Stimulated activated naive CD8-positive, alpha-beta T cell treated with anti-CD3 and anti-CD28 coated beads, Interleukin-15, Interleukin-2, amounts not matched to agents 100 ng/mL and 50 ng/mL, for 24 hours (primary cell): ENCODE measurements at regions not wholly inside any gene's neighbourhood (a gene's known extent, or its start where the extent isn't known, plus 50 kb on each side); places are given as distances from the start of the nearest gene placed in this dataset.
"Not testable (repeated sequence)": the region's sequence is repeated elsewhere in the genome, so short reads cannot be mapped to it uniquely, and the experiment has no call there.

ENCODE experiments used
- H3K27ac Mint-ChIP-seq: one replicate; pipeline ENCODE4 v1.8.0; 2021; ENCODE audit warnings: mild to moderate bottlenecking, mixed read lengths
- H3K27me3 Mint-ChIP-seq: one replicate; pipeline ENCODE4 v1.8.0; 2021; ENCODE audit warnings: mixed read lengths
- H3K36me3 Mint-ChIP-seq: one replicate; pipeline ENCODE4 v1.8.0; 2021; ENCODE audit warnings: low read depth, mixed read lengths
- H3K4me1 Mint-ChIP-seq: one replicate; pipeline ENCODE4 v1.8.0; 2021; ENCODE audit warnings: low read depth, mixed read lengths
- H3K4me3 Mint-ChIP-seq: one replicate; pipeline ENCODE4 v1.8.0; 2021; ENCODE audit warnings: mild to moderate bottlenecking, mixed read lengths
- H3K9me3 Mint-ChIP-seq: one replicate; pipeline ENCODE4 v1.8.0; 2021; ENCODE audit warnings: mixed read lengths

GRCh38 chr2:196298106-196298723, 126.8 kb upstream of the STK17B start:
- H3K27ac Mint-ChIP-seq, H3K4me3 Mint-ChIP-seq, H3K36me3 Mint-ChIP-seq, H3K4me1 Mint-ChIP-seq, H3K9me3 Mint-ChIP-seq, H3K27me3 Mint-ChIP-seq: not testable (repeated sequence)

DNA sequence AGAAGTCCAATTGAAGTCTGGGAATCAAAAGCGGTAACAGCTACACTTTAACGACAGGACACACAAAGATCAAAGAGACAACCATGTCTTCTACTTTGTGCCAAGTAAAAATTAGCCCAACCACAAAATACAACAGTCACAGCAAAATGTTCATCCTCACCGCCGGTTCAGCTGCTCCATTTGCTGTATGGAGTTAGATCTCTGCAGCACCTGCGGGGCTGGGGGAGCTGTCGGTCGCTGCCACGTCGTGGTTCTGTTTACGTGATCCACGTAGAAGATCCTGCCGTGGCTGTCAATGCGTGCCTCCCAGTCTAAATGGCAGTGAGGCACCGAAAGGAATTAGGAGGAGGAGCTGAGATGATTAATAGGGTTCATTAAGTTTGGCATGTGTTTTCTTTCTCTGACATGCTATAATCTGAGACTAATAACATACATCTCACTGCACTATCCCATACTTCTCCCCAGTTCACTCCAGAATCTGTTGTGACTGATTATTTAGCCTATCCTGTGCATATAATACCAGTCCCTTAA, 136.5 kb upstream of the STK17B start:
- no peak overlapping the region for H3K4me3 Mint-ChIP-seq
- no peaks in the 10 kb centered on the region for H3K36me3 Mint-ChIP-seq
- H3K9me3 Mint-ChIP-seq: no peaks in the 10 kb centered on the region
- H3K27me3 Mint-ChIP-seq: no peaks in the 10 kb centered on the region
- no peaks in the 10 kb centered on the region for H3K4me1 Mint-ChIP-seq
- no peak overlapping the region for H3K27ac Mint-ChIP-seq

- no peaks in the 10 kb centered on the region for H3K27me3 Mint-ChIP-seq
- H3K9me3 Mint-ChIP-seq: no peaks in the 10 kb centered on the region
These were observed 138.3 kb upstream of the STK17B start for GRCh38 chr2:196309691-196310090.

GRCh38 chr2:196314157-196314556, 142.8 kb upstream of the STK17B start:
- Mint-ChIP-seq H3K4me3 (no peak overlapping the region), H3K36me3 (no peaks in the 10 kb centered on the region), H3K4me1 (peaks cover 11% of the 10 kb centered on the region), H3K9me3 (no peaks in the 10 kb centered on the region), H3K27me3 (no peaks in the 10 kb centered on the region), H3K27ac (no peak overlapping the region)

More at GRCh38 chr2:196309691-196310090, 138.3 kb upstream of the STK17B start:
- peaks cover 10% of the 10 kb centered on the region for H3K4me1 Mint-ChIP-seq
- no peak overlapping the region for H3K4me3 Mint-ChIP-seq
- no peaks in the 10 kb centered on the region for H3K36me3 Mint-ChIP-seq
- no peak overlapping the region for H3K27ac Mint-ChIP-seq

DNA sequence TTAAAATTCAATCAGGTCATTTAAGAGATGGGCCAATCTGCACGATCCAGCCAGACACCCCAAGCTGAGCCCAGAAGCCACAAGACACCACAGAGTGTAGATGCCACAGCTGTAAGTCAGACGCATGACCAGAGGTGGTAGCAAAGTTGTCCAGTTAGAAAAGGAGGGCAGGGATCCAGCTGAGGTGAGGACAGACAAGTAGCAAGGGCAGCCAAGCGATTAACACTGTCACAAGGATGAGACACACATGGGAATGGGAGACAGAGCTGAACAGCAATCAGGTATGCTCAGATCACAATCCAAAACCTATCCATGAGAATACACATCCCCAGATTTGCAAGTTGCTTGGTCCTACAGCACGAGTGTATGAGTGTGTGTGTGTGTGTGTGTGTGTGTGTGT, 143.4 kb upstream of the STK17B start:
- no peaks in the 10 kb centered on the region for H3K27me3 Mint-ChIP-seq
- H3K27ac Mint-ChIP-seq: no peak overlapping the region
- no peak overlapping the region for H3K4me3 Mint-ChIP-seq
- peaks cover 11% of the 10 kb centered on the region for H3K4me1 Mint-ChIP-seq
- H3K9me3 Mint-ChIP-seq: no peaks in the 10 kb centered on the region
- H3K36me3 Mint-ChIP-seq: no peaks in the 10 kb centered on the region

DNA sequence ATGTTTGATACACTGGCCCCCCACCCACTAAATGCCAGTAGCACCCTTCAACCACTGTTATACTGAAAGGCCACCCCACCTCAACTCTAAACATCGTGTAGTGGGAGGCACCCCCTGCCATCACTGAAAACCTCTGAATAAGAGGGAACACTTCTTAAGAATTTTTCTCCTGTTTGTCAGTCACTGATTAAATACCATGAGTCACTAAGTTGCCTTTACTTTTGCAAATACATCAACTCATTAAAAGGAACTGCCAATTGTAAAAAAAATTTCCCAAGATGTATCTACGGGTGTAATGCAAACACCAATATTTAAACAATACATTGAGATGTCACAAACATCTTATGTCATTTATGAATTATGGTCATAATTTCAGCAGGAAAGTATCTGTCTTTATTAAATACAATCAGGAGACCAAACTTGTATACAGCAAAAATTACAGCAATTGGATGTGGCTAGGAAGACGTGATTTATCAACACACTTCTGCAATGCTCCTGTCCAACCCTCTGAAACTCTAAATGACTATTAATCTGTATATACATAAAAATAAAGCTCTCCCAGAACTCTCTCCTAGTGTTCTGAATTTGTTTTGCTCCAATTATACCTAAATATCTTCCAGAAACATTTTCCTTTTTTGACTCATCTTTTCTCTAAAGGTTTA, 144.1 kb upstream of the STK17B start:
- no peaks in the 10 kb centered on the region for H3K36me3 Mint-ChIP-seq
- no peaks in the 10 kb centered on the region for H3K27me3 Mint-ChIP-seq
- no peak overlapping the region for H3K4me3 Mint-ChIP-seq
- H3K27ac Mint-ChIP-seq: no peak overlapping the region
- no peaks in the 10 kb centered on the region for H3K9me3 Mint-ChIP-seq
- peaks cover 11% of the 10 kb centered on the region for H3K4me1 Mint-ChIP-seq

DNA sequence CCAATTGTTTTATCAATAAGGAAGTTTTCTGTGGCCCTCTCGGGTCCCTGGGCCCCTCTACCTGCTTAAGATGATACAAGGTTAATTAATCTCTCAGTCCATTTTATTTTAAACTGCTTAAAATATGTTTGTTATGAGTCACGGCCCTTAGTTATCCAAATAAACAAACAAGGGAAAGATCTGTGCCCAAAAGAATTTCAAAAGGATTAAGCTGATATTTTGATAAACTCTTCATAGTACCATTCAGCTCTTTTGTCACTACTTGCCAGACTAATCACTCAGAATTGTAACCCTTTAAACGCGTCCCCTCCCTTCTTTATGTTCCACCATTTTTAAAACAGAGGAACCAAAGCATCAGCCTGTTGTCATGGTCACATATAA, 144.7 kb upstream of the STK17B start:
- Mint-ChIP-seq H3K4me1 (peaks cover 11% of the 10 kb centered on the region), H3K36me3 (no peaks in the 10 kb centered on the region), H3K9me3 (no peaks in the 10 kb centered on the region), H3K27ac (no peak overlapping the region), H3K27me3 (no peaks in the 10 kb centered on the region), H3K4me3 (no peak overlapping the region)

GRCh38 chr2:196318517-196319377, 147.4 kb upstream of the STK17B start:
- no peaks in the 10 kb centered on the region for H3K9me3 Mint-ChIP-seq
- H3K4me1 Mint-ChIP-seq: peaks cover 10% of the 10 kb centered on the region
- no peaks in the 10 kb centered on the region for H3K36me3 Mint-ChIP-seq
- H3K27me3 Mint-ChIP-seq: no peaks in the 10 kb centered on the region
- no peak overlapping the region for H3K4me3 Mint-ChIP-seq
- no peak overlapping the region for H3K27ac Mint-ChIP-seq

DNA sequence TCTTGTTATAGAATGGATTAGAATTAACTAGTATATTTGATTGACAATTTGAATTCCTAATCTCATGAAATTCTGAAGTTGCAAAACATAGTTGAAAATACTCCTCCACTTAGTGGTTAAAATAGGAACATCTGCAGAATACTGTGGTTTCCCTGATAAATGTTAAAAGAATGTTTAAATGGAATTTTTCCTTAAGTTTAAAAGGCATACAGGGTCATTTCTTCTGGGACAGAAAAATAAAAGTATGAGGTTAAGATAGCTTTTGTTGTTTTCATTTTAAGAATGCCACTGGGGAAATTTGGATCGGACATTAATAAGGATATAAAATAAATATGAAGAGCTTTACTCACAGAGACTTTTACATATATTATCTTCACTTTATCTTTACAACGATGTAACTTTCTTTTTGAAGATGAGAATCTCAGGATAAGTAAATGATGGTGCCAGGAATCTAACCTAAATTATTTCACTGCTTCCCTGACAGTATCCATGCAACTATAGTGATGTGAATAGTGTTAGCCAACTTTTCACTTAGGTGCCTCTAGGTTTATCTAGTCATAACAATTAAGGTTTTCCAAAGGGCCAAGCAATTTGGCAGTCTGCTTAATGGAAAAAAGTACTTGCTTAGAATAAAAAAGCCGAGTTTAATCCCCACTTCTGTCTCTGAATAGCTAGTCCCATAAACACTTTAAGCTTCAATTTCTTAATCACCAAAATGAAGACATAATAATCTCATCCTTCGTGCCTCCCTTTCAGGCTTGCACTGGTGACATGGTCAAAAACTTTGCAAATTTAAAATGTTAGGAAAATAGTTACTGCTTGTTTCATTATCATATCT, 151.8 kb upstream of the STK17B start:
- H3K9me3 Mint-ChIP-seq: no peaks in the 10 kb centered on the region
- H3K4me3 Mint-ChIP-seq: no peak overlapping the region
- H3K27me3 Mint-ChIP-seq: peaks cover 5% of the 10 kb centered on the region
- no peak overlapping the region for H3K27ac Mint-ChIP-seq
- H3K4me1 Mint-ChIP-seq: no peaks in the 10 kb centered on the region
- no peaks in the 10 kb centered on the region for H3K36me3 Mint-ChIP-seq

- Mint-ChIP-seq H3K27ac (no peak overlapping the region), H3K36me3 (no peaks in the 10 kb centered on the region), H3K4me1 (no peaks in the 10 kb centered on the region), H3K27me3 (peaks cover 5% of the 10 kb centered on the region), H3K9me3 (no peaks in the 10 kb centered on the region), H3K4me3 (no peak overlapping the region)
These were observed 152.8 kb upstream of the STK17B start for GRCh38 chr2:196324211-196324610.

DNA sequence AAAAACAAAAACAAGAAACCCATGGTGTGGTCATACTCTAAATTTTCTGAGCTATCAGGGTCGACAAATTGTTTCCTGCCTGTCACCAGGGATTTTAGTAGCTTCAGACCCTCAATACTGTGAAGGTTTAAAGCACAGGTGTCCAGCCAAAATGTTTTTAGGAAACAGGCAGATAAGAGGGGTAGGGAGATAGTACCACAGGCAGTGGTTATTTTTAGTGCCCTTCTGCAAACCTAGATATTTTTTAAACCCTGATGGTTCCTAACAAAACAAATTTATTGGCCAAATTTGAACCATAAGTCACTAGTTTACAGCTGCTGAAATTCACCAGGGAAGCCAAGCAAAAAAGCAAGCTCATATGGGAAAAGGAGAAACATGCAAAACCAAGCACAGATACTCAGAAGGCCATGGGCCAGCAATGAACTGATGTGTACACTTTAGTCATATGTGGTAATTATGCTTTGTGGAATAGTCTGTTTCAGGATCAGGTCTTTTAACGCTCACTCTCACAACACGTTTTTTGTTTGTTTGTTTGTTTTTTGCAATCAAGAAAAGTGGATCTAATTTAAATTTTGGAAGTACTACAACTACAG, 156.8 kb upstream of the STK17B start:
- H3K4me3 Mint-ChIP-seq: no peak overlapping the region
- H3K36me3 Mint-ChIP-seq: no peaks in the 10 kb centered on the region
- H3K27ac Mint-ChIP-seq: no peak overlapping the region
- no peaks in the 10 kb centered on the region for H3K9me3 Mint-ChIP-seq
- peaks cover 6% of the 10 kb centered on the region for H3K4me1 Mint-ChIP-seq
- H3K27me3 Mint-ChIP-seq: peaks cover 5% of the 10 kb centered on the region

- Mint-ChIP-seq H3K4me1 (peaks cover 6% of the 10 kb centered on the region), H3K9me3 (no peaks in the 10 kb centered on the region), H3K36me3 (no peaks in the 10 kb centered on the region), H3K27me3 (no peaks in the 10 kb centered on the region), H3K4me3 (no peak overlapping the region), H3K27ac (no peak overlapping the region)
These were observed 158.6 kb upstream of the STK17B start for GRCh38 chr2:196329959-196330358.

DNA sequence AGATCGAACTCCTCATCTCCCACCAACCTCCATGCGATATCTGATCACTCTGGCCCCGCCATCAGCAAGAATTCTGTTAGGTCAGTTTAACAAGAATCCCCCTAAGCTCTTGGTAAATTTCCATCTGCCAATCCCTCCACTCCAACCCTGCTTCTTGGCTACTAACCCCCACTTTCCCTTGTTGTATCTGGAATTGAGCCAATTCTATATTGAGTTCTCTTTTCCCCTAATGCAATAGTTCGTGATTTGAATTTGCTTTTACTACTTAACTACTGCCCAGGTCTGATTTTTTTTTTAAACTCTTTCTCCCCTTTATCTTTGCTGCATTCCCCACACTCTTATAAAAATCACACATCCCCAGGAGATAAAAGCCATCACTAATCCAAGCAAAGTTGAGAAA, 159.3 kb upstream of the STK17B start:
- H3K4me1 Mint-ChIP-seq: peaks cover 7% of the 10 kb centered on the region
- no peak overlapping the region for H3K4me3 Mint-ChIP-seq
- H3K9me3 Mint-ChIP-seq: no peaks in the 10 kb centered on the region
- H3K27me3 Mint-ChIP-seq: no peaks in the 10 kb centered on the region
- no peak overlapping the region for H3K27ac Mint-ChIP-seq
- no peaks in the 10 kb centered on the region for H3K36me3 Mint-ChIP-seq

DNA sequence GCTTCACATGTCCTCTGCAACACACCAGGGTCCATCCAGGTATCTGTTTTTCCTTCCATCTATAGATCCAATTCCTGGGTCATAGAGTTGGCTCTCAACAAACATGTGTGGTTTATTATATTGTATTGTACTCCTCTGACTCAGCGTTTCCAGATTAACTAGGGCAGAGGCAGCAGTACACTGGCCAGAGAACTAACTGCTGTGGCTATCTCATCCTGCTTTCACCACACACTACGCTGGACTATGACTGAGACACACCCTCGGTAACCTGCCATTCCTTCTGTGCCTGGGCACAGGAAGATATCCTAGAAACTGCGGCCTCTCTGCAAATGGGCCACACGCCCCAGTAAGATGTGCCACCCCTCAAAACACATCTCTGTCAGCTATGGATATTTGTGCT, 159.8 kb upstream of the STK17B start:
- Mint-ChIP-seq H3K36me3 (no peaks in the 10 kb centered on the region), H3K4me3 (no peak overlapping the region), H3K27me3 (no peaks in the 10 kb centered on the region), H3K9me3 (no peaks in the 10 kb centered on the region), H3K27ac (no peak overlapping the region), H3K4me1 (peaks cover 11% of the 10 kb centered on the region)
